CMK (cell line): ENCODE measurements at regions not wholly inside any gene's neighbourhood (a gene's known extent, or its start where the extent isn't known, plus 50 kb on each side); places are given as distances from the start of the nearest gene placed in this dataset.

Experiments
- DNase-seq: peaks from one replicate; pipeline ENCODE4 v3.0.0-alpha.2; 2010; ENCODE audit warnings: low read depth

GRCh38 chr1:182293119-182293589, 98.4 kb downstream of the GLUL start:
- DNase-seq = no peak

- DNase-seq = no peak
Observed at GRCh38 chr1:182292193-182292741, 99.3 kb downstream of the GLUL start.

GRCh38 chr1:182291584-182292192, 99.9 kb downstream of the GLUL start:
- no peak for DNase-seq

- no peak for DNase-seq
Observed at GRCh38 chr1:182288749-182289604, 102.6 kb downstream of the GLUL start.

GRCh38 chr1:182286761-182287160, 104.8 kb downstream of the GLUL start:
- no peak for DNase-seq

- DNase-seq = no peak
Observed at GRCh38 chr1:182283746-182284544, 107.6 kb downstream of the GLUL start.

- no peak for DNase-seq
Observed at GRCh38 chr1:182281541-182281940, 110.0 kb downstream of the GLUL start.

- no peak for DNase-seq
Observed at GRCh38 chr1:182280504-182280900, 111.1 kb downstream of the GLUL start.

GRCh38 chr1:182279724-182280503, 111.7 kb downstream of the GLUL start:
- no peak for DNase-seq

- no peak for DNase-seq
Observed at GRCh38 chr1:182279302-182279701, 112.3 kb downstream of the GLUL start.

GRCh38 chr1:182278144-182279054, 113.2 kb downstream of the GLUL start:
- DNase-seq = no peak

- DNase-seq = no peak
Observed at GRCh38 chr1:182275271-182275670, 116.3 kb downstream of the GLUL start.

- DNase-seq = no peak
Observed at GRCh38 chr1:182274618-182275017, 117.0 kb downstream of the GLUL start.

- DNase-seq = no peak
Observed at GRCh38 chr1:182270731-182271130, 120.9 kb downstream of the GLUL start.

- DNase-seq = no peak
Observed at GRCh38 chr1:182269097-182269496, 122.5 kb downstream of the GLUL start.

- DNase-seq = no peak
Observed at GRCh38 chr1:182268669-182269068, 122.9 kb downstream of the GLUL start.

- DNase-seq = no peak
Observed at GRCh38 chr1:182264185-182264584, 127.4 kb downstream of the GLUL start.

GRCh38 chr1:182263706-182264105, 127.9 kb downstream of the GLUL start:
- no peak for DNase-seq

- peak; percentile 9 for DNase-seq
Observed at GRCh38 chr1:182262425-182262824, 129.2 kb downstream of the GLUL start.

GRCh38 chr1:182261655-182262054, 129.9 kb downstream of the GLUL start:
- no peak for DNase-seq
